ENCODE measurements at regions not wholly inside any gene's neighbourhood (a gene's known extent, or its start where the extent isn't known, plus 50 kb on each side); places are given as distances from the start of the nearest gene placed in this dataset.

DNA sequence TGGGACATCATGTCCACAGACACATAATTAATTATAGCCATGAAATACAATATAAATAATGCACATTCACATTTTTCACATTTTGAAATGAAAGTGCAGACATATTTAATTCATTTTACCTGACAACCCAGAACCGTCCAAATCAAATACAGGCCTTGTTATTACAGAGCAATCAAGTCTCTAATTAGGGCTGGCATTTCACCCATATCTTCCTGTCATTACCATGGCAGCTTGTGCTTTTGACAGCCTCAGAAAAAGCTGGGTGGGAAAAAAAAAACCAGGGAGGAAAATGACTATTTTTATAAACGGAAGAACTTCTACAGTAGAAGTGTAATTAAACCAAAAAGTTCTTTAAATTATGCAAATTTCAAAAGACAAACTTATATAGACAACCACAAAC is 436.4 kb downstream of the FBXO15 start:
- intact Hi-C loops (cut with micrococcal nuclease) = no loop called here

More for the DNA sequence above, 436.4 kb downstream of the FBXO15 start:
- H3K27ac ChIP-seq (ENCODE audit: low read depth, low read length) = no peak overlapping the region
- H2AFZ ChIP-seq (ENCODE audit: low read depth, low read length, poor library complexity, severe bottlenecking) = no peak overlapping the region
- H3K4me3 ChIP-seq (replicated peaks in 1 of 2; ENCODE audit: low read depth in 1 of 2, low read length in 2 of 2) = no peak overlapping the region
- H3K36me3 ChIP-seq (ENCODE audit: control insufficient read depth in 1 of 2, insufficient read depth in 2 of 2, low read length in 2 of 2) = no peaks in the 10 kb centered on the region
- ChIA-PET POLR2A (no interaction called here), RAD21 (ENCODE audit: low non-redundant PET in 1 of 2, low total read pairs in 2 of 2, uncharacterized antibody in 2 of 2, unreplicated experiment in 2 of 2) (no interaction called here), CTCF (no interaction called here)
- no peaks in the 10 kb centered on the region for H4K20me1 ChIP-seq (ENCODE audit: insufficient read depth)
- no peaks in the 10 kb centered on the region for H3K27me3 ChIP-seq (ENCODE audit: insufficient read depth, low read length)
- peaks cover 0 to 38% of the 10 kb centered on the region in 2 experiments; a peak in 2 of 4 replicates for H3K9me3 ChIP-seq (ENCODE audit: control insufficient read depth in 1 of 2, insufficient read depth in 1 of 2, low read depth in 1 of 2, low read length in 2 of 2)
- no peaks in the 10 kb centered on the region for H3K79me2 ChIP-seq (ENCODE audit: insufficient read depth, low read length)
- DNase-seq (ENCODE audit: low read depth, low spot score) = no peak
- no peaks in the 10 kb centered on the region for H3K9me2 ChIP-seq (ENCODE audit: insufficient read depth)
- TF ChIP-seq SRF (IDR thresholded peaks at IDR 0.05; ENCODE audit: low read depth) (no peak), CEBPB (IDR thresholded peaks at IDR 0.05; ENCODE audit: low read depth) (no peak), SIN3A (IDR thresholded peaks at IDR 0.05; ENCODE audit: low read depth) (no peak), POLR2AphosphoS5 (IDR thresholded peaks at IDR 0.05; ENCODE audit: low read depth, low read length) (no peak), EZH2 (IDR thresholded peaks at IDR 0.05) (no peak), ZNF274 (IDR thresholded peaks at IDR 0.05; ENCODE audit: low read depth, low read length) (no peak), ELF1 (IDR thresholded peaks at IDR 0.05; ENCODE audit: borderline replicate concordance, low read depth) (no peak), RAD21 (IDR thresholded peaks at IDR 0.05; ENCODE audit: low read depth) (no peak), ZFX (IDR thresholded peaks at IDR 0.05) (no peak), JUND (IDR thresholded peaks at IDR 0.05) (no peak), POLR2A (IDR thresholded peaks at IDR 0.05; ENCODE audit: borderline replicate concordance, extremely low read depth, insufficient read depth, insufficient read length) (no peak), CBX3 (IDR thresholded peaks at IDR 0.05; ENCODE audit: low read depth) (no peak), EGR1 (IDR thresholded peaks at IDR 0.05; ENCODE audit: low read depth) (no peak)
- TF ChIP-seq, protein P1, sequence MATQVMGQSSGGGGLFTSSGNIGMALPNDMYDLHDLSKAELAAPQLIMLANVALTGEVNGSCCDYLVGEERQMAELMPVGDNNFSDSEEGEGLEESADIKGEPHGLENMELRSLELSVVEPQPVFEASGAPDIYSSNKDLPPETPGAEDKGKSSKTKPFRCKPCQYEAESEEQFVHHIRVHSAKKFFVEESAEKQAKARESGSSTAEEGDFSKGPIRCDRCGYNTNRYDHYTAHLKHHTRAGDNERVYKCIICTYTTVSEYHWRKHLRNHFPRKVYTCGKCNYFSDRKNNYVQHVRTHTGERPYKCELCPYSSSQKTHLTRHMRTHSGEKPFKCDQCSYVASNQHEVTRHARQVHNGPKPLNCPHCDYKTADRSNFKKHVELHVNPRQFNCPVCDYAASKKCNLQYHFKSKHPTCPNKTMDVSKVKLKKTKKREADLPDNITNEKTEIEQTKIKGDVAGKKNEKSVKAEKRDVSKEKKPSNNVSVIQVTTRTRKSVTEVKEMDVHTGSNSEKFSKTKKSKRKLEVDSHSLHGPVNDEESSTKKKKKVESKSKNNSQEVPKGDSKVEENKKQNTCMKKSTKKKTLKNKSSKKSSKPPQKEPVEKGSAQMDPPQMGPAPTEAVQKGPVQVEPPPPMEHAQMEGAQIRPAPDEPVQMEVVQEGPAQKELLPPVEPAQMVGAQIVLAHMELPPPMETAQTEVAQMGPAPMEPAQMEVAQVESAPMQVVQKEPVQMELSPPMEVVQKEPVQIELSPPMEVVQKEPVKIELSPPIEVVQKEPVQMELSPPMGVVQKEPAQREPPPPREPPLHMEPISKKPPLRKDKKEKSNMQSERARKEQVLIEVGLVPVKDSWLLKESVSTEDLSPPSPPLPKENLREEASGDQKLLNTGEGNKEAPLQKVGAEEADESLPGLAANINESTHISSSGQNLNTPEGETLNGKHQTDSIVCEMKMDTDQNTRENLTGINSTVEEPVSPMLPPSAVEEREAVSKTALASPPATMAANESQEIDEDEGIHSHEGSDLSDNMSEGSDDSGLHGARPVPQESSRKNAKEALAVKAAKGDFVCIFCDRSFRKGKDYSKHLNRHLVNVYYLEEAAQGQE (IDR thresholded peaks at IDR 0.05; ENCODE audit: low read depth) = no peak
- TF ChIP-seq, protein P2, sequence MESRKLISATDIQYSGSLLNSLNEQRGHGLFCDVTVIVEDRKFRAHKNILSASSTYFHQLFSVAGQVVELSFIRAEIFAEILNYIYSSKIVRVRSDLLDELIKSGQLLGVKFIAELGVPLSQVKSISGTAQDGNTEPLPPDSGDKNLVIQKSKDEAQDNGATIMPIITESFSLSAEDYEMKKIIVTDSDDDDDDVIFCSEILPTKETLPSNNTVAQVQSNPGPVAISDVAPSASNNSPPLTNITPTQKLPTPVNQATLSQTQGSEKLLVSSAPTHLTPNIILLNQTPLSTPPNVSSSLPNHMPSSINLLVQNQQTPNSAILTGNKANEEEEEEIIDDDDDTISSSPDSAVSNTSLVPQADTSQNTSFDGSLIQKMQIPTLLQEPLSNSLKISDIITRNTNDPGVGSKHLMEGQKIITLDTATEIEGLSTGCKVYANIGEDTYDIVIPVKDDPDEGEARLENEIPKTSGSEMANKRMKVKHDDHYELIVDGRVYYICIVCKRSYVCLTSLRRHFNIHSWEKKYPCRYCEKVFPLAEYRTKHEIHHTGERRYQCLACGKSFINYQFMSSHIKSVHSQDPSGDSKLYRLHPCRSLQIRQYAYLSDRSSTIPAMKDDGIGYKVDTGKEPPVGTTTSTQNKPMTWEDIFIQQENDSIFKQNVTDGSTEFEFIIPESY (IDR thresholded peaks at IDR 0.05; ENCODE audit: extremely low read depth, insufficient replicate concordance, low read length) = no peak
- TF ChIP-seq, protein P3, sequence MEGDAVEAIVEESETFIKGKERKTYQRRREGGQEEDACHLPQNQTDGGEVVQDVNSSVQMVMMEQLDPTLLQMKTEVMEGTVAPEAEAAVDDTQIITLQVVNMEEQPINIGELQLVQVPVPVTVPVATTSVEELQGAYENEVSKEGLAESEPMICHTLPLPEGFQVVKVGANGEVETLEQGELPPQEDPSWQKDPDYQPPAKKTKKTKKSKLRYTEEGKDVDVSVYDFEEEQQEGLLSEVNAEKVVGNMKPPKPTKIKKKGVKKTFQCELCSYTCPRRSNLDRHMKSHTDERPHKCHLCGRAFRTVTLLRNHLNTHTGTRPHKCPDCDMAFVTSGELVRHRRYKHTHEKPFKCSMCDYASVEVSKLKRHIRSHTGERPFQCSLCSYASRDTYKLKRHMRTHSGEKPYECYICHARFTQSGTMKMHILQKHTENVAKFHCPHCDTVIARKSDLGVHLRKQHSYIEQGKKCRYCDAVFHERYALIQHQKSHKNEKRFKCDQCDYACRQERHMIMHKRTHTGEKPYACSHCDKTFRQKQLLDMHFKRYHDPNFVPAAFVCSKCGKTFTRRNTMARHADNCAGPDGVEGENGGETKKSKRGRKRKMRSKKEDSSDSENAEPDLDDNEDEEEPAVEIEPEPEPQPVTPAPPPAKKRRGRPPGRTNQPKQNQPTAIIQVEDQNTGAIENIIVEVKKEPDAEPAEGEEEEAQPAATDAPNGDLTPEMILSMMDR (IDR thresholded peaks at IDR 0.05 in 2 of 3, conservative IDR thresholded peaks at IDR 0.05 in 1 of 3; ENCODE audit: borderline replicate concordance in 1 of 3, insufficient read depth in 1 of 3, low read depth in 2 of 3, low read length in 2 of 3) = no peak
- no TSS peak for BruUV-seq (replicated peaks)
- no peak overlapping the region for H3K9ac ChIP-seq (ENCODE audit: low read length)
- no peaks in the 10 kb centered on the region for H3K4me1 ChIP-seq (ENCODE audit: control insufficient read depth in 1 of 2, insufficient read depth in 2 of 2, low read length in 2 of 2)
- no peak overlapping the region for H3K4me2 ChIP-seq (ENCODE audit: low read length)
- no peak for ATAC-seq
